Keratinocyte (primary cell): ENCODE measurements at regions not wholly inside any gene's neighbourhood (a gene's known extent, or its start where the extent isn't known, plus 50 kb on each side); places are given as distances from the start of the nearest gene placed in this dataset.
"Not testable (repeated sequence)": the region's sequence is repeated elsewhere in the genome, so short reads cannot be mapped to it uniquely, and the experiment has no call there.

Experiments used
- DNase-seq: peaks from one replicate; pipeline ENCODE4 v3.0.0-alpha.2; 2011; ENCODE audit warnings: low read depth, missing footprints, low spot score
- FAIRE-seq: peaks from 2 replicates; lab custom pipeline; 2011; peaks lifted over from hg19 to GRCh38; lab: Jason Lieb, UNC
- H2AFZ ChIP-seq: 2 replicates; pipeline ENCODE4 v1.6.0; 2012; ENCODE audit warnings: low read length, control low read depth, inconsistent platforms; ENCODE audit not compliant: control insufficient read depth
- H3K27ac ChIP-seq: 2 replicates; pipeline ENCODE4 v1.5.1; 2011; ENCODE audit warnings: low read length; ENCODE audit not compliant: control insufficient read depth, insufficient read depth
- H3K27me3 ChIP-seq: 3 replicates; pipeline ENCODE4 v1.6.0; 2011; ENCODE audit warnings: low read length; ENCODE audit not compliant: control insufficient read depth, insufficient read depth; ENCODE audit errors: extremely low read depth
- H3K36me3 ChIP-seq, 2 experiments: 2 replicates in 1 of 2; 3 replicates in 1 of 2; pipeline ENCODE4 v1.5.1; 2011; ENCODE audit warnings: low read length in 2 of 2, mild to moderate bottlenecking in 1 of 2; ENCODE audit not compliant: control insufficient read depth in 2 of 2, insufficient read depth in 2 of 2; ENCODE audit errors: extremely low read depth in 1 of 2
- H3K4me1 ChIP-seq: 3 replicates; pipeline ENCODE4 v1.5.1; 2011; ENCODE audit warnings: low read length; ENCODE audit not compliant: control insufficient read depth, insufficient read depth; ENCODE audit errors: extremely low read depth
- H3K4me2 ChIP-seq: 3 replicates; pipeline ENCODE4 v1.6.0; 2011; ENCODE audit warnings: low read depth, low read length; ENCODE audit not compliant: control insufficient read depth, insufficient read depth; ENCODE audit errors: extremely low read depth
- H3K4me3 ChIP-seq, 3 experiments: fragments of 200-600 bp in 1 of 3; sonication (generic) in 1 of 3; 2 replicates in 2 of 3; 3 replicates in 1 of 3; pipeline ENCODE4 v1.5.1; 2011 to 2016; ENCODE audit warnings: low read length in 3 of 3, mild to moderate bottlenecking in 3 of 3, control low read depth in 2 of 3, inconsistent platforms in 1 of 3, low read depth in 1 of 3, mixed read lengths in 1 of 3, mixed run types in 1 of 3, moderate library complexity in 1 of 3; ENCODE audit not compliant: control insufficient read depth in 2 of 3, insufficient read depth in 2 of 3; ENCODE audit errors: extremely low read depth in 1 of 3
- H3K79me2 ChIP-seq: 2 replicates; pipeline ENCODE4 v1.6.0; 2012; ENCODE audit warnings: low read length; ENCODE audit not compliant: control insufficient read depth, insufficient read depth
- H3K9ac ChIP-seq: 3 replicates; pipeline ENCODE4 v1.6.0; 2011; ENCODE audit warnings: low read length; ENCODE audit not compliant: control insufficient read depth, insufficient read depth; ENCODE audit errors: extremely low read depth
- H3K9me1 ChIP-seq: 3 replicates; pipeline ENCODE4 v1.6.0; 2011; ENCODE audit warnings: low read length; ENCODE audit not compliant: control insufficient read depth, insufficient read depth; ENCODE audit errors: extremely low read depth
- H3K9me3 ChIP-seq: 2 replicates; pipeline ENCODE4 v1.5.1; 2012; ENCODE audit warnings: low read depth, low read length; ENCODE audit not compliant: control insufficient read depth
- H4K20me1 ChIP-seq: 3 replicates; pipeline ENCODE4 v1.6.0; 2011; ENCODE audit warnings: low read length; ENCODE audit not compliant: control insufficient read depth, insufficient read depth; ENCODE audit errors: extremely low read depth
- CTCF ChIP-seq, 3 experiments: IDR thresholded peaks in 1 of 3; conservative IDR thresholded peaks in 1 of 3; optimal IDR thresholded peaks in 1 of 3; 2 replicates in 2 of 3; 3 replicates in 1 of 3; pipeline versions ENCODE3 to v1.5.1; 2011; ENCODE audit warnings: low read length in 3 of 3, mild to moderate bottlenecking in 3 of 3, moderate library complexity in 2 of 3, control low read depth in 1 of 3, inconsistent platforms in 1 of 3; ENCODE audit not compliant: insufficient read depth in 2 of 3; ENCODE audit errors: extremely low read depth in 1 of 3
- EZH2 ChIP-seq: IDR thresholded peaks from one replicate; pipeline ENCODE4 v1.6.1; 2012; ENCODE audit warnings: inconsistent platforms, mild to moderate bottlenecking, low read length, moderate library complexity
- dilution Hi-C: fragments of 300-500 bp; cut with MboI; formaldehyde crosslinking; loops from one replicate; pipeline ENCODE4 v1.7.0; 2020; ENCODE audit warnings: low sequenced_read_pairs; ENCODE audit not compliant: extremely low pct_ligation_motif_present

- no peak overlapping the region for H3K4me2 ChIP-seq
- H3K9me3 ChIP-seq = no peaks in the 10 kb centered on the region
- no peak overlapping the region for H3K4me3 ChIP-seq
- no peaks in the 10 kb centered on the region for H3K79me2 ChIP-seq
- dilution Hi-C loops = no loop called here
- no peak overlapping the region for H3K27ac ChIP-seq
- H2AFZ ChIP-seq = no peak overlapping the region
- FAIRE-seq (no peak), DNase-seq (no peak)
- no peaks in the 10 kb centered on the region for H3K4me1 ChIP-seq
- no peak for TF ChIP-seq EZH2
- no peak for TF ChIP-seq CTCF (optimal IDR thresholded peaks at IDR 0.05 in 1 of 3, IDR thresholded peaks at IDR 0.05 in 1 of 3, conservative IDR thresholded peaks at IDR 0.05 in 1 of 3; ENCODE audit: extremely low read depth in 1 of 3, insufficient read depth in 2 of 3, low read length in 3 of 3)
- no peaks in the 10 kb centered on the region for H4K20me1 ChIP-seq
- no peaks in the 10 kb centered on the region for H3K9me1 ChIP-seq
- no peak overlapping the region for H3K9ac ChIP-seq
- H3K27me3 ChIP-seq = peaks cover 3% of the 10 kb centered on the region
- no peaks in the 10 kb centered on the region for H3K36me3 ChIP-seq
These were observed 386.0 kb upstream of the ZEB2 start for GRCh38 chr2:144905956-144906355.

- H3K9ac ChIP-seq = no peak overlapping the region
These were observed 384.7 kb upstream of the ZEB2 start for GRCh38 chr2:144904612-144905011.

GRCh38 chr2:144903045-144903444, 383.1 kb upstream of the ZEB2 start:
- DNase-seq, FAIRE-seq, dilution Hi-C loops: not testable (repeated sequence)

More at GRCh38 chr2:144904612-144905011, 384.7 kb upstream of the ZEB2 start:
- H3K27me3 ChIP-seq = peaks cover 3% of the 10 kb centered on the region
- TF ChIP-seq EZH2 = no peak
- no peak for TF ChIP-seq CTCF (optimal IDR thresholded peaks at IDR 0.05 in 1 of 3, IDR thresholded peaks at IDR 0.05 in 1 of 3, conservative IDR thresholded peaks at IDR 0.05 in 1 of 3; ENCODE audit: extremely low read depth in 1 of 3, insufficient read depth in 2 of 3, low read length in 3 of 3)
- H3K36me3 ChIP-seq = no peaks in the 10 kb centered on the region
- no peaks in the 10 kb centered on the region for H3K9me3 ChIP-seq
- H3K4me3 ChIP-seq = no peak overlapping the region
- FAIRE-seq (no peak), DNase-seq (no peak)
- no peaks in the 10 kb centered on the region for H4K20me1 ChIP-seq
- H3K4me1 ChIP-seq = no peaks in the 10 kb centered on the region
- H3K79me2 ChIP-seq = no peaks in the 10 kb centered on the region
- no peak overlapping the region for H3K4me2 ChIP-seq
- dilution Hi-C loops = no loop called here
- H3K9me1 ChIP-seq = no peaks in the 10 kb centered on the region
- H3K27ac ChIP-seq = no peak overlapping the region
- H2AFZ ChIP-seq = no peak overlapping the region

GRCh38 chr2:144901386-144901785, 381.5 kb upstream of the ZEB2 start:
- H3K9me3 ChIP-seq, FAIRE-seq, H3K4me3 ChIP-seq, dilution Hi-C loops, H3K4me1 ChIP-seq, H3K9ac ChIP-seq, H3K27me3 ChIP-seq, H3K9me1 ChIP-seq, H4K20me1 ChIP-seq, H3K4me2 ChIP-seq, H3K79me2 ChIP-seq, DNase-seq, H3K27ac ChIP-seq, H3K36me3 ChIP-seq, H2AFZ ChIP-seq: not testable (repeated sequence)

More at GRCh38 chr2:144903045-144903444, 383.1 kb upstream of the ZEB2 start:
- H3K4me1 ChIP-seq, H4K20me1 ChIP-seq, H3K9me1 ChIP-seq, H3K79me2 ChIP-seq, H3K4me2 ChIP-seq, H3K4me3 ChIP-seq, H3K9me3 ChIP-seq, H2AFZ ChIP-seq, H3K27ac ChIP-seq, H3K36me3 ChIP-seq, H3K27me3 ChIP-seq, H3K9ac ChIP-seq: not testable (repeated sequence)
